Gastroesophageal sphincter (tissue), 4 donors: ENCODE measurements at regions not wholly inside any gene's neighbourhood (a gene's known extent, or its start where the extent isn't known, plus 50 kb on each side); places are given as distances from the start of the nearest gene placed in this dataset.

Experiments
- ATAC-seq: fragments of 150-250 bp; one replicate; pipeline ENCODE4 v1.9.1; 2016; ENCODE audit warnings: mild to moderate bottlenecking, moderate library complexity
- H3K27ac ChIP-seq, 4 donors: fragments of 200-600 bp; sonication (generic) in 3 of 4; 1 replicate in 3 of 4; 2 replicates in 1 of 4; pipeline ENCODE4 v1.5.1; 2016 to 2019
- H3K27me3 ChIP-seq: fragments of 200-600 bp; sonication (generic); one replicate; pipeline ENCODE4 v1.5.1; 2019
- H3K36me3 ChIP-seq, 2 donors: fragments of 200-600 bp; sonication (generic); one replicate each; pipeline ENCODE4 v1.5.1; 2019; ENCODE audit warnings: control low read depth in 1 of 2
- H3K4me1 ChIP-seq, 3 donors: fragments of 200-600 bp; sonication (generic); 1 replicate in 2 of 3; 2 replicates in 1 of 3; pipeline ENCODE4 v1.5.1; 2016 to 2019; ENCODE audit warnings: control low read depth in 2 of 3
- H3K4me3 ChIP-seq, 2 donors: fragments of 200-600 bp; sonication (generic); one replicate each; pipeline ENCODE4 v1.5.1; 2019; ENCODE audit warnings: mild to moderate bottlenecking in 1 of 2, moderate library complexity in 1 of 2
- H3K9me3 ChIP-seq, 3 donors: fragments of 200-600 bp; sonication (generic); one replicate each; pipeline ENCODE4 v1.5.1; 2017 to 2019; ENCODE audit warnings: control low read depth in 2 of 3
- CTCF ChIP-seq, 4 experiments: fragments of 200-600 bp in 2 of 4; fragments of 450-650 bp in 2 of 4; sonication (generic) in 1 of 4; IDR thresholded peaks; one replicate each; pipeline ENCODE4 v1.5.1; 2017 to 2019; ENCODE audit warnings: antibody characterized with exemption in 4 of 4, mild to moderate bottlenecking in 2 of 4, moderate library complexity in 2 of 4
- EP300 ChIP-seq: sonication (generic); formaldehyde crosslinking; IDR thresholded peaks from one replicate; pipeline ENCODE4 v1.6.1; 2017; ENCODE audit warnings: antibody characterized with exemption, mild to moderate bottlenecking
- POLR2A ChIP-seq, 2 donors: fragments of 450-650 bp; IDR thresholded peaks; one replicate each; pipeline ENCODE4 v1.6.1; 2017; ENCODE audit warnings: antibody characterized with exemption in 2 of 2, mild to moderate bottlenecking in 2 of 2, moderate library complexity in 1 of 2
- POLR2AphosphoS5 ChIP-seq: sonication (generic); formaldehyde crosslinking; IDR thresholded peaks from one replicate; pipeline ENCODE4 v1.6.1; 2017; ENCODE audit warnings: antibody characterized with exemption
- whole genome bisulfite sequencing, 2 donors: methylation state at CpG; one replicate each; pipeline ENCODE4 v1.1.5; 2018; ENCODE audit warnings: low coverage in 1 of 2; 5-methylcytosine and 5-hydroxymethylcytosine counted together
- small RNA-seq, 4 donors: library from RNA; depleted of rRNA; stranded (forward); fragments of <200 nt; gene quantifications; one replicate each; pipeline ENCODE3, GENCODE V24; 2016

GRCh38 chr12:124369055-124369826 is 74.3 kb downstream of the RFLNA start:
- TF ChIP-seq POLR2A (IDR thresholded peaks at IDR 0.05) (no peak), EP300 (peak; percentile 54), CTCF (IDR thresholded peaks at IDR 0.05) (peak in 3 of 4 experiments; percentile 53 to 84 (median 75)), POLR2AphosphoS5 (peak; percentile 96)
- peaks cover 0 to 65% of the 10 kb centered on the region in 2 donors for H3K36me3 ChIP-seq
- no peaks in the 10 kb centered on the region for H3K27me3 ChIP-seq
- ATAC-seq = peak; percentile 93
- peak overlapping the region; percentile 72 to 96 (median 95) for H3K27ac ChIP-seq
- peak overlapping the region in 1 of 2 donors; percentile 30 for H3K4me3 ChIP-seq
- H3K9me3 ChIP-seq = no peaks in the 10 kb centered on the region
- WGBS, 2 donors = 34% methylated on average over 8 of the region's 38 CpGs; no CpG with 5 or more reads in 1 of the 2 donors
- H3K4me1 ChIP-seq = peaks cover 0 to 85% (median 39%) of the 10 kb centered on the region in 3 donors

- H3K9me3 ChIP-seq = no peaks in the 10 kb centered on the region
- 80 to 85% methylated on average over 1 to 4 of the region's 10 CpGs for WGBS, 2 donors
- no peak overlapping the region for H3K4me3 ChIP-seq
- peaks cover 0 to 93% (median 42%) of the 10 kb centered on the region in 3 donors for H3K4me1 ChIP-seq
- peaks cover 0 to 63% of the 10 kb centered on the region in 2 donors for H3K36me3 ChIP-seq
- no peak for ATAC-seq
- H3K27ac ChIP-seq = peak overlapping the region; percentile 72 to 96 (median 95)
- TF ChIP-seq POLR2AphosphoS5 (no peak), CTCF (IDR thresholded peaks at IDR 0.05) (no peak), POLR2A (IDR thresholded peaks at IDR 0.05) (no peak), EP300 (no peak)
- no peaks in the 10 kb centered on the region for H3K27me3 ChIP-seq
Measured at GRCh38 chr12:124368421-124369032, 73.6 kb downstream of the RFLNA start.

GRCh38 chr12:124365726-124366430 is 71.0 kb downstream of the RFLNA start:
- H3K36me3 ChIP-seq = peaks cover 0 to 61% of the 10 kb centered on the region in 2 donors
- H3K4me1 ChIP-seq = peaks cover 0 to 93% (median 45%) of the 10 kb centered on the region in 3 donors
- H3K9me3 ChIP-seq = no peaks in the 10 kb centered on the region
- H3K4me3 ChIP-seq = no peak overlapping the region
- TF ChIP-seq CTCF (IDR thresholded peaks at IDR 0.05) (no peak), POLR2A (IDR thresholded peaks at IDR 0.05) (no peak), POLR2AphosphoS5 (no peak), EP300 (no peak)
- ATAC-seq = no peak
- no peaks in the 10 kb centered on the region for H3K27me3 ChIP-seq
- 79 to 84% methylated on average over 8 to 15 of the region's 23 CpGs for WGBS, 2 donors
- peak overlapping the region in 2 of 4 donors; percentile 35 to 75 for H3K27ac ChIP-seq

Small RNA genes lying in the stretch of these regions (small RNA-seq; reads per million reads assigned to genes)
- 0 reads per million in 4 donors for gene AC073916.1
